HG02870 (cell line): ENCODE measurements at regions not wholly inside any gene's neighbourhood (a gene's known extent, or its start where the extent isn't known, plus 50 kb on each side); places are given as distances from the start of the nearest gene placed in this dataset.
"Not testable (repeated sequence)": the region's sequence is repeated elsewhere in the genome, so short reads cannot be mapped to it uniquely, and the experiment has no call there.

Experiments
- ATAC-seq: cut with Tn5 transposase; IDR thresholded peaks from one replicate; pipeline ENCODE4 v1.9.1; 2021; ENCODE audit warnings: mild to moderate bottlenecking, moderate library complexity; ENCODE audit not compliant: unreplicated experiment

DNA sequence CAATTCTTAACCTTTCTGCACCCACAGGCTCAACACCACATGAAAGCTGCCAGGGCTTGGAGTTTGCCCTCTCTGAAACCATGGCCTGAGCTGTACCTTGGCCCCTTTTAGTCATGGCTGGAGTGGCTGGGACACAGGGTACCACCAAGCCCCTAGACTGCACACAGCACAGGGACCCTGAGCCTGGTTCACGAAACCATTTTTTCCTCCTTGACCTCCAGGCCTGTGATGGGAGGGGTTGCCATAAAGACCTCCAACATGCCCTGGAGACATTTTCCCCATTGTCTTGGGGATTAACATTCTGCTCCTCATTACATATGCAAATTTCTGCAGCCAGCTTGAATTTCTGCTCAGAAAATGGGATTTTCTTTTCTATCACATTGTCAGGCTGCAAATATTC lies 113.4 kb downstream of the XPNPEP1 start:
- ATAC-seq: not testable (repeated sequence)

DNA sequence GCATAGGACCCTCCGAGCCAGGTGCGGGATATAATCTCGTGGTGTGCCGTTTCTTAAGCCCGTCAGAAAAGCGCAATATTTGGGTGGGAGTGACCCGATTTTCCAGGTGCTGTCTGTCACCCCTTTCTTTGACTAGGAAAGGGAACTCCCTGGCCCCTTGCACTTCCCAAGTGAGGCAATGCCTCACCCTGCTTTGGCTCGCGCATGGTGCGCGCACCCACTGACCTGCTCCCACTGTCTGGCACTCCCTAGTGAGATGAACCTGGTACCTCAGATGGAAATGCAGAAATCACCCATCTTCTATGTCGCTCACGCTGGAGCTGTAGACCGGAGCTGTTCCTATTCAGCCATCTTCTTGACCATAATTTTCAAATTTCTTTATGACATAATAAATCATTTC lies 122.1 kb downstream of the XPNPEP1 start:
- not testable (repeated sequence) for ATAC-seq

DNA sequence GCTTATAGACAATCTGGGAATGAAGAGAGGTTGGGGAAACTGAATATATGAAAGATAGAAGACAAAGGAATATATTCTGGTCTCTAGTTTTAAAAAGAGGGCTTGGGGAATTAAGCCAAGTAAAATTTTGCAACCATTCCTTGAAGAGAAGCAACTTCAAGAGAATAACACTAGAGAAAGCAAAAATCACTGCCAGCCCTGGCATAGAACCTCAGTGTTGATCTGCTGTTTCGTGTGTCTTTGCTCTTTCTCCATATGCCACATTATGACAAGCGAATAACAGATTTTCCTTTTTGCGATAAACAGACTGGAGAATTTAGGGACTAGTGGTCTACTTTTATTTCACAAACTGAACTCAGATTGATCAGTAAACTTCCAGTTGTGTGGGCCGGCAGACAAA lies 132.7 kb downstream of the XPNPEP1 start:
- no peak for ATAC-seq

DNA sequence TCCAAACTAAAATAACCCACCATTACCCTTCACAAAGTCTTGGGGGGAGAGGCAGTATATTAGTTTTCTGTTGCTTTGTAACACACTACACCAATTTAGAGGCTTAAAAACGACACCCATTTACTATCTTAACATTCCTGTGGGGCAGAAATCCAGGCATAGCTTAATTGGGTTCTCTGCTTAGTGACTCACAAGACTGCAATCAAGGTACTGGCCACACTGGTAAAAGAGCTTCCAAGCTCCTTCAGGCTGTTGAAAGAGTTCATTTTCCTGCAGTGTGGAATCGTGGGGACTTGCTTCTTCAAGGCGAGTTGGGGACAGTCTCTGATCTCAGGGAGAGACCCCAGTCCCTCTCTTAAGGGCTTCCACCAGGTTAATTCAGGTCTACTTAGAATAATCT lies 139.1 kb downstream of the XPNPEP1 start:
- no peak for ATAC-seq

DNA sequence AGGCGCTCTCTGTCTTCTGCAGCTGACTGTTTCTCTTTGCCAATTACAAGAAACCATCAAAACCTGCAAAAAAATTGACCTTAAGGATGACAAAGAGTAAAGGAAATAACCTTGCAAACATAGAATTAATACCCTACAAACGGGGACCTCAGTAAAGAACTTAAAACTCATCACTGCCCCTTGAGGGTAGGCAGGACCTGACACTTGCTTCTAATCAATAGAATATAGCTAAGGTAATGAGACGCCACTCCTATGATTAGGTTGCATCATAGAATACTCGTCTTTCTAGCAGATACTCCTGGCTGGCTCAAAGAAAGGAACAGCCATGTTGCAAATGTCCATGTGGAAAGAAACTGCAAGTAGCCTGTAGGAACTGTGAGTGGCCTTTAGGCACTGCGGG lies 140.0 kb downstream of the XPNPEP1 start:
- ATAC-seq: no peak

DNA sequence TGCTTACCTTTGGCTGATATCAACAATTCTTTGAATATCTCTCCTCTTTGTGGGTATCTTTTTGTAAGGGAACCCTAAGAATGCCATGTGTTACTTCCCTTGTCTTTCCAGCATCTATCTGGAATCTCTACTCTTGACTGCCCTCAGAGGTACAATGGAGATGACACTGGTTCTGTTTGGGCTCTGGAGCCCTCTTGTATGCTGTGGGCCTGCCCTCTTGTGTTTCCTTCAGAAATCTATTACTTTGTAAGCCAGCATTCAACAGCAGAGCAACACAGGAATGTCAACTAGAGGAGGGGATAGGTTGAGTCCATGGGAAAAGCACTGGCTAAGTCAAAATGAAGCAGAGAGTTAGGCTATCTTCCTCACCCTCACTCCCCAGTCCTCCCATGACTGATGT lies 142.3 kb downstream of the XPNPEP1 start:
- ATAC-seq: no peak

DNA sequence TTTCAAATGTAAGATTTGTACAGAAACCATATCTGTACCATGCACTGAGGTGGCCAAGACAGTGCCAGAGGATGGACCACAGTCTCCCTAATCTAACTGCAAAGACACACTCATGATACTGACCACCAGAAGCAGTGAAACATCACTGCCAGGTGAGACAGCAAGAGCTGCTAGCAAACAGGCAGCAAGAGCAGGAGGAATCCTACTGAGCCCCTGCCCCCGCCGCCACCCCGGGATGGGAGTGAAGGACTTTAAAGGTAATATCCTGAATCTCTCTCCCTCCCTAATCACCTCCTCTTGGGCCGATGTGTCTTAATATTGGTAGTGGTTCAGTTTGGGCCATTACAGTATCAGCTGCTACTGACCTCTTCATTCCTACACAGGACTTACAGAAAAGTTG lies 144.3 kb downstream of the XPNPEP1 start:
- ATAC-seq: no peak

DNA sequence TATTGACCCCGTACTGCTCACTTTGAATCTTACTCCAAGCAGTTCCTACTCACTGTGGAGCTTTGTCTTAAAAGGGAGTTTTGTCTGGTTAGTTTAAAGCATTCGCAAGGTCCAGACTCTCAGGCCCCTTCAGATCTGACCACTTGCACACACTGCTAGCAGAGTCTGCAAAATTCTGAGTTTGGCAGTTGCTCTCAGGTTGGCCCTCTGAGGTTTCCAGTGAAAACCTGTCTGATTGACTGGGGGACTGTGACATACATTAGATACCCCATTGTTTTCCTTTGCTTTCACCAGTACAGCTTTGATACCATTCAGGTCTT lies 149.2 kb downstream of the XPNPEP1 start:
- ATAC-seq: no peak

DNA sequence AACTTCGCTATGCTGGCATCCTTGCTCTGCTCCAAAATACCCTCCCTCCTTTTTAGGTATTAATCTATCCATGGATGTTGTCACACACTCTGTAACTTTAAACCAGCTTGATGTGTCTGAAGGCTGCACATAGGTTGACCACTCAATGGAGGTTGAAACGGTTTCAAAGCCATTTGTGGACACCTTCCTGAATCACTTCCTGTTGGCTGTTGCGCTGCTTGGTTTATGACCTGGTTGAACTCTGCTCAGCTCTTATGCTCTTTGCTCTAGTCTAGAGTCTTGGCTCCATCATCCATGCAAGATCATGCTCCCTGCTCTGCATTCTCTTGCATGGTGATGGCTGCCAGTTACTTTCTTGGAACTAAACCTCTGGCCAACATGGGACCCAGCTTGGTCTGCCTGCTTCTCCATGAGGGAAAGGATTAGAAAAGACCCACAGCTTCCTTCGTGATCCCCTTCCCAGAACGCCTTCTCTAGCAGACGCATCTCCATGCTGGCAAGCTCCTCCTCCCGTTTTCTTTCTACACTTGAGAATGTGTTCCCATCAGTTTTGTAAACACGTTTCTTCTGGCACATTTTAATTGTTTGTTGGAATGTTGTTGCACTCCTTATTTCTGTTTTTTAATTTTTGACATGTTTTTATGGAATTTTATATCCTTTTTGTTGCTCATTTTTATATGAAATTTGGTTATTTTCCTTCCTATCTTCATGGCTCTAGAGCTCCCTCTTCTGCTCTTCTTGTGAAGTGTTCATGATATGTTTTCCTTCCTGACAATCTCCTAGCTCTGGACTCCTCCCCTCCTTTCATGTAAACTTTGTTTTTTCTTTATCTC lies 149.8 kb downstream of the XPNPEP1 start:
- peak; percentile 53 for ATAC-seq

DNA sequence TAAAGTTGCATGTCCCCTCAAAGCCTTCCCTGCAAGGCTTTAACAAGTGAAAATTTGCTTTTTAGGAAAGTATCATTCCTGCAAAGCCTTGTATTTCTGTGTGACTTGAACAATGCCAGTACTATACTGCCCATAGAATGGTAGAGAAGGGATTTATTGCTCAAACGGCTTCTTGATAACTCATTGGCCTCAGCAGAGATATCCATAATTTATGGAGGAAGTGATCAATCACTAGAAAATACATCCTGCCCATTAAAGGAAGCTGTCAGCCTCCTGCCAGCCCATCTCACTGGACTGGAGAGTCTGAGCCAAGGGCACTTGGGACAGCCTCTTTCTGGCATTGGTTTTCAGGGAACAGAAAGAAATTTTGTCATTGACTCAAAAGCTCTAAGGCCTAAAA lies 152.6 kb downstream of the XPNPEP1 start:
- ATAC-seq: no peak

DNA sequence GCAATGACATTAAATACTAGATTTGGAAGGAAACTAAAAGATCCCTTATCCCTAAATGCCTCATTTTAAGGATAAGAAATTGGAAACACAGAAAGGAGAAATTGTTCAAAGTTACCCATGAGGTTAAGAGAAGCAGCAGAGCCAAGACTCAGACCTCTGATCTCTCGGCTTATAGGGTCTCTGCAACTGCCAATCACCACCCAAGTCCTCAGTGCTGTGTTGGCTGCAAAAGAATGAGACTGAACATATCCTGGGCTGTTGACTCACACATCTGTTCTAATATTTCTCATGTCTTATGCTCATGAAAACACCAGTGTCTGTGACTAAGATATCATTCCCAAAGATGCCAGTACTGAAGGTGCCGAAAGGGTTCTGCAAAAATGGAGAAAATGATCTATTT lies 153.3 kb downstream of the XPNPEP1 start:
- ATAC-seq: no peak

DNA sequence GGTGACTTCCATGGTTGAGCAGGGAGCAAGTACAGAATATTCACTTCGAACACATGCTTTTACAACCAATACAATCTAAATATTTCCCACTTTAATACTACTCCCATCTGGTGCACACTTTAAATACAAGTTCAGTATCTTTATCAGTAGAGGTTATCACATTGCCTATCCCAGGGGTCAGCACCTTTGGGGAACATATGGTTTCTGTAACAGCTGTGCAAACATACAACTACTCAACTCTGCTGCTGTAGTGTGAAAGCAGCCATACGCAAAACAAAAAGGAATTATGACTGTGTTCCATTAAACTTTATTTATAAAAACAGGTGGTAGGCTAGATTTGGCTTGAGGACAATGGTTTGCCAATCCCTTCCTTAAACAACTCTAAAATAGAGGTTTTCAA lies 157.5 kb downstream of the XPNPEP1 start:
- no peak for ATAC-seq

DNA sequence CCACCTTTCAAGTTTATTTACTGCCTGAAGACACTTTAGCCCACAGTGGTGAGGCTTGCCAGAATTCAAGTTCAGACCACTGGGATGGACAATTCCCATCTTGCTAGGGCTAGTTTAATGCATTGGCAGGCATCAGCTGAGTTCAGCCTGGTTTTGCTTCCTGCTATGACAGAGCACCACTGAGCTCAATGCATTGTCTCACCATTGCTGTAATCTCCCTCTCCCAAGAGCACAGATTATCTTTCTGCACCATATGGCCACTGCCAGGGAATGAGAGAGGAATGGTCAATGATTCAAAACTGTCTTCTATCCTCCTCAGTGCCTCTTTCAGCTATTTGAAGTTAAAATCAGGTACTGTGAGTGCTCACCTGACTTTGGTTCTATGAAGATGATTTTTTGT lies 160.8 kb downstream of the XPNPEP1 start:
- ATAC-seq: no peak

DNA sequence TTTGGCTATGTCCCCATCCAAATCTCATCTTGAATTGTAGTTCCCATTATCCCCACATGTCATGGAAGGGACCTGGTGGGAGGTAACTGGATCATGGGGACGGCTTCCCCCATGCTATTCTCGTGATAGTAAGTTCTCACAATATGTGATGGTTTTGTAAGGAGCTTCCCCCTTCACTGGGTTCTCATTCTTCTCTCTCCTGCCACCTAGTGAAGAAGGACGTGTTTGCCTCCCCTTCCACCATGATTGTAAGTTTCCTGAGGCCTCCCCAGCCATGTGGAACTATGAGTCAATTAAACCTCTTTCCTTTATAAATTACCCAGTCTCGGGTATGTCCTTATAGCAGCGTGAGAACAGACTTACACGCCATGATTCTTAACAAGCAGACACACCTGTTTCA lies 165.6 kb downstream of the XPNPEP1 start:
- ATAC-seq: not testable (repeated sequence)

DNA sequence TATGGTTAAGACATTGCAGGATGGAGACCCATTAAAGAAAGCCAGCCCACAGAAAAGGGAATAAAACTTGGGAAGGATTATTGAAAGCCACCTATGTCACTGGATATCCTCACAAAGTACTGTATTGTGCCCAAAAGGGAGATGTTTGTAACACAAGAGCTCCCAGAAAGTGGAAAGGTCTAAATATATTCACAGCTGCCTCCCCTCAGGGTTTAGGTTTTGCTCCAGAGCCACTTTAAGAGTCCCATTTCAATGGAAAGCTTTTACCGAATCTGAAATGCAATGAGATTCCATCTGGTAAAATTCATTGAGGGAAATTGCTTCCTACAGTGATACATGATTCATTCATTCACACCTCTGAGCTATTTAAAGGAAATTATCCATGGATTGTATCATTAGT lies 176.4 kb downstream of the XPNPEP1 start:
- ATAC-seq: no peak

DNA sequence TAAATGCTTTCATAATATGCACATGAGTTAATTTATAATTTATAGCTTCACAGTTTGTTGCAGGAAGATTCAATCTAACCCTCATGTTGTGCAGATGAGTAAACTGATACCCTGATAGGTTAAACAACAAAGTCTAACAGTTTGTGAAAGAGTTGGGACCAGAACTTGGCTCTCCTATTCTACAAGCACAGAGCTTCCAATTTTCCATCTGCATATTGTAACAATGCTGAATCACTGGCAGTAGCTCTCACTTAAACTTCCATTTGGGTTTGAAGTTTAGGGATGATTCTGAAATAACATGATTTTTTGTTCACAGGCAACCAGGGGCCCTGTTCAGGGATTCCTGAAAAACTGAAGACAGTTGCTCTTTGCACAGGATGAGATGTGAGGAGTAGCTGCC lies 179.3 kb downstream of the XPNPEP1 start:
- ATAC-seq: no peak

DNA sequence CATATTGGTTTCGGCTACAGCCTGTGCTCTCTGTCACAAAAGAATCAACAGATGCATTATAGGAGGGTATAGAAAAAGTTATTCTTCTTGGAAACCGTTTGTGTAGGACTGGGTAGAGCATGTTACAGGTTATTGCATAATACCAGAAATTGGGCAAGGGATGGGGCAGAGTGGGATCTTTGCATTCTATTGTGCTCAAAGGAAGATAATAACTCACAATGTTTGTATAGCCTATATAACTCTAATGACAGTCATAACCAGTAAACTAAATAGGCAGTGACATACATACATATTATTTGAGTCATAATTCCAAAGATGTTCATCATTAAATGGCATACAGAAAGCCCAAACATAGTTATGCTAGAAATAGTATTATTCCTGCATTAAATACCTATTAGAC lies 179.7 kb downstream of the XPNPEP1 start:
- no peak for ATAC-seq

DNA sequence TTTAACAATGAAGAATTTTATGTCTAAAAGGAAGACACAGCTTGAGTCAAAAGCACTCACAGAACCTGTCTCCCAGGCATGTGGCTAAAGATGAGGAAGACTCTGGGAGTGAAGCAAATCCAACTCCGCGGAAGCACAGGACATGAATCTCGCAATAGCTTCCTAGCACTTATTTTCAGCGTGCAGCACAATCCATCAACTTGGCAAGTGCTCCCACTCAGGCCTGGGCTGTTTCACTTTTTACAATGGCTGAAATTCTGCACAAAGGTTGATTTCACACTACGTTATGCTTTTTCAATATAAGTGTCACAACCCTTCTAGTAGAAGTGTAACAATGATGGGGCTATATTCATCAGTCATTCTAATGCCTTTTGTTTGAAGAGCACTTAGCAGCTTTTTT lies 180.2 kb downstream of the XPNPEP1 start:
- ATAC-seq: no peak

DNA sequence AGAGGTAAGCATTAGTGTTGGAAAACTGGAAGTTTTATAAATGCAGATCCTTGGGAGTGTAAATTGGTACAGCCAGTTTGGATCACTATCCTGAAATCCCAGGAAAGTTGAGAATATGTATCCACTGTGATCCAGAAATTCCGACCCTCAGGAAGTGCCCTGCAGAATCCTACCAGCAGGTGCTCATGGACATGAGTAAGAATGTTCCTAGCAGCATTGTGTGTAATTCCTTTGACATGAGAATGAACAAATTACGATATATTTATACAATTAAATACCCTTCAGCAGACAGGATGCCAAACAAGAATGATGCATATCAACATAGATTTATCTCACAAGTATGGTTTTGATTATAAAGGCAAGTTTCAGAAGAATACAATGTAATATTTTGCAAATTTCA lies 181.6 kb downstream of the XPNPEP1 start:
- ATAC-seq: no peak

DNA sequence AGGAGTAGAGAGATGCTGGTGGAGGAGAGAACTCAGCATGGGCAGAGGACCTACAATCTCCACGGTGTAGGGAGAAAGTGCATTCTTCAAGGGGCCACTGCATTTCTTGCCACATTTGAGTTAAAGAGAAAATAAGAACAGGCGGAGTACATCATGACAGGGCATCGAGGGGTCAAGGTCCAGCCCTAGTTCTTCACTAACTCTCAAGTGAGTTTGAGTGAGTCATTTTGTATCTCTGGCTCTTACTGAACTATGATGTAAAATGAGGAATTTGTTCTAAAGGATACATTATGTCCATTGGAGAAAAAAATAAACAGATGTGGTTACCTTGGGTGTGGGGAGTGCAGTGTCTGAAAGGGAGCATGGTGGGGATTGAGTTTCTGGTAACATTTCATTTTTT lies 182.9 kb downstream of the XPNPEP1 start:
- ATAC-seq: no peak

DNA sequence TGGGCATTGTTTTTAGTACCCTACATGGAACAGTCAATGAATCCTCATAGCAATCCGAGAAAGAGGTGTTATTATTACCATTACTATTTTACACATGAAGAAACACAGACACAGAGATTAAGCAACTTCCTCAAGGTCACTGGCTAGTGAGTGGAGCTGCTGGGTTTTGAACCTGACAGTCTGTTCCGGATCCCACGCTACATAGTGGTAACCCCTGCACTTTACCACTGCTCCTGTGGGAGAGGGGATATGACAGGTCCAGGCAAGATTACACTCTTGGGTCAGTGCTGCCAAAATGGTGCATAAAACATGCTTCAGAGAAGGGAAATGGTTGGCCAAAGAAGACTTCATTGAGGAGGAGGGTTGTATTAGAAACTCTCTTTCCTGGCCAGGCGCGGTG lies 185.7 kb downstream of the XPNPEP1 start:
- no peak for ATAC-seq

DNA sequence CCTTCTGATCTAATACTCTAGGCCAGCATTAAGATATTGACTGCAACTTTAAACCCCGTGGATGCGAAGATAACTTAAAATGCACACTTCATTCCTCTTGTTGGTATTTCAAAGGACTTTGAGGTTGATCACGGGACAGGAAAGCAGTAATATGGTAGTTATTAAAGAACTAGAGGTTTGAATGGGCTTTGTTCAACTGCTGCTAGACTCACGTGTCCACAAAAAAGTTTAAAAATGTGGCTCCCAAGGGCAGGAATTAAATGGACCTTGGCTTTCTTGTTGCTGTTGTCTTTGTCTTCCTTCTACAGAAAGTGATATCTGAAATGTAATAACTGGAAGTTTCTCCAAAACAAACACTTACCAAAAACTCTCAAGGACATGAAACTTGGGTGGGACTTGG lies 186.3 kb downstream of the XPNPEP1 start:
- ATAC-seq: no peak

DNA sequence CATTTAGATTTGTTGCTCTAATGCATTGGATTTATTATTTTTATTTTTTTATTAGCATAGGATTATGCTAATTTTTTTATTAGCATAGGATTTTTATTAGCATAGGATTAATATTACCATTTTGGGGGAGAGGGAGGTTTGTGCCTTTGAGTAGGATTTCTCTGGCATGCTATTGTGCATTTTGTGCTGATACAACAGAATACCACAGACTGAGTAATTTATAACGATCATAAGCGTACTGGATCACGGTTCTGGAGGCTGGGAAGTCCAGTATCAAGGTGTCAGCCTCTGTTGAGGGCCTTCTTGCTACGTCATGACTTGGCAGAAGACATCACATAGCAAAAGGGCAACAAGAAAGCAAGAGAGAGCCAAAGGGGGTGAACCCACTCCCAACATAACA lies 187.5 kb downstream of the XPNPEP1 start:
- ATAC-seq: no peak
